Left renal pelvis (tissue), 4 donors: ENCODE measurements at regions not wholly inside any gene's neighbourhood (a gene's known extent, or its start where the extent isn't known, plus 50 kb on each side); places are given as distances from the start of the nearest gene placed in this dataset.
"Not testable (repeated sequence)": the region's sequence is repeated elsewhere in the genome, so short reads cannot be mapped to it uniquely, and the experiment has no call there.

Experiments
- DNase-seq, 4 donors: peaks; one replicate each; pipeline ENCODE4 v3.0.0-alpha.2; 2013; ENCODE audit warnings: low read depth in 4 of 4, low spot score in 3 of 4

GRCh38 chr4:126192506-126192905 lies 877.8 kb downstream of the FAT4 start:
- no peak for DNase-seq

DNA sequence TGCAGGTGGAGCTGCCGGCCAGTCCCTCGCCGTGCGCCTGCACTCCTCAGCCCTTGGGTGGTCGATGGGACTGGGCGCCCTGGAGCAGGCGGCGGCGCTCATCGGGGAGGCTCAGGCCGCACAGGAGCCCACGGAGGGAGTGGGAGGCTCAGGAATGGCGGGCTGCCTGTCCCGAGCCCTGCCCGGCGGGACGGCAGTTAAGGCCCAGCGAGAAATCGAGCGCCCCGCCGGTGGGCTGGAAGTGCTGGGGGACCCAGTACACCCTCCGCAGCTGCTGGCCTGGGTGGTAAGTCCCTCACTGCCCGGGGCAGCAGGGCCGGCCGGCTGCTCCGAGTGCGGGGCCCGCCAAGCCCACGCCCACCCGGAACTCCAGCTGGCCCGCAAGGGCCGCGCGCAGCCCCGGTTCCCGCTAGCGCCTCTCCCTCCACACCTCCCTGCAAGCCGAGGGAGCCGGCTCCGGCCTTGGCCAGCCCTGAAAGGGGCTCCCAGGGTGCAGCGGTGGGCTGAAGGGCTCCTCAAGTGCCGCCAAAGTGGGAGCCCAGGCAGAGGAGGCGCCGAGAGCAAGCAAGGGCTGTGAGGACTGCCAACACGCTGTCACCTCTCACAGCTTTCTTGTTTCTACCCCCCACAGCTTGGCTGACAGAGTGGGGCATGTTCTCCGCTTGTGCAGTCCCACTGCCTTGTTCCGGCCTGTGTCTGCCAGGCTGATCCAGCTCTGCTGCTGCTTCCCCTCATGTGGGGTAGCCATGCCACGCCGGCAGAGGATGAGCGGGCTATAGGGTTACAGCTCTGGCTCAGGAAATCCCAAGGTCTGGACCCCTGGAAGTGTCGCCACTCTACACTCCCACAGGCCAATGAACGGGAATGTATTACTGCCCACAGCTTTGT lies 886.7 kb downstream of the FAT4 start:
- DNase-seq: not testable (repeated sequence)

GRCh38 chr4:126202226-126202625 lies 887.5 kb downstream of the FAT4 start:
- DNase-seq: no peak

DNA sequence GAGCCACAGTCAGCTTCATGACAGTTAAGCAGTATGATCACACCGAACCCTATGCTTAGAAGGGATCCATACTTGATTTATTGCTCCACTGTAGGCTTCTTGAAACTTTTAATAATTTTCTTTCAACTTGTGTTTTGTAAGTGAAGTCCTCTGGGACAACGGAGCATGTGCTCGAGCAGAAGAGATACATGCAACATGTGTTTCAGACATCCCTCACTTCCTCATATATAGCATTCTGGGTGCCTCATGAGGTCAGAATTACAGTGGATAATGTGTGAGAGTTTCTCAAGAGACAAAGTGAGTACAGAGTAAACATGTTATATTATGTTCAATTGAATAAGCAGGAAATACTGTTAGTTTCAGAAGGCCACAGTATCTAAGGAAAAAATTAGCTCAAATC lies 893.2 kb downstream of the FAT4 start:
- no peak for DNase-seq

GRCh38 chr4:126209147-126209546 lies 894.4 kb downstream of the FAT4 start:
- no peak for DNase-seq

- DNase-seq: no peak
These were observed 899.2 kb downstream of the FAT4 start for GRCh38 chr4:126213996-126214395.

DNA sequence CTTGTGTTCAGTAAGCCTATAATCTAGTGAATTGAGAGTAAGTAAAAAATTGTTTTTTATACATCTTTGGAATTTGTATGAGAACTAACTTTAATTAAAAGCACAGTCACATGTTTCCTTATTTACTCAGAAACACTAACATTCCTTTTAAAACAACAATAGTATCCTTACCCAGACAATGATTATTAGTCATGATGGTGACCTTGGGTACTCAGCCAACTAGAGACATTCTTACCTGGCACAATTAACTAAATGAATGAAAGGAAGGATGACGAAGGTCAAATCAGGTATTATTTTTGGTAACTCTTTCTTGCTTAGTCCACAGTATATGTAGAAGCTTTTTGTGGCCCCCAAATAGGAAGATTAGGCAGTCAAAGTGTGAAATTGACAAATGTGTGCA lies 901.0 kb downstream of the FAT4 start:
- DNase-seq: no peak

- DNase-seq: no peak
These were observed 901.9 kb downstream of the FAT4 start for GRCh38 chr4:126216611-126217010.

GRCh38 chr4:126221282-126221681 lies 906.5 kb downstream of the FAT4 start:
- DNase-seq: no peak

- DNase-seq: no peak
These were observed 907.1 kb downstream of the FAT4 start for GRCh38 chr4:126221717-126222340.

DNA sequence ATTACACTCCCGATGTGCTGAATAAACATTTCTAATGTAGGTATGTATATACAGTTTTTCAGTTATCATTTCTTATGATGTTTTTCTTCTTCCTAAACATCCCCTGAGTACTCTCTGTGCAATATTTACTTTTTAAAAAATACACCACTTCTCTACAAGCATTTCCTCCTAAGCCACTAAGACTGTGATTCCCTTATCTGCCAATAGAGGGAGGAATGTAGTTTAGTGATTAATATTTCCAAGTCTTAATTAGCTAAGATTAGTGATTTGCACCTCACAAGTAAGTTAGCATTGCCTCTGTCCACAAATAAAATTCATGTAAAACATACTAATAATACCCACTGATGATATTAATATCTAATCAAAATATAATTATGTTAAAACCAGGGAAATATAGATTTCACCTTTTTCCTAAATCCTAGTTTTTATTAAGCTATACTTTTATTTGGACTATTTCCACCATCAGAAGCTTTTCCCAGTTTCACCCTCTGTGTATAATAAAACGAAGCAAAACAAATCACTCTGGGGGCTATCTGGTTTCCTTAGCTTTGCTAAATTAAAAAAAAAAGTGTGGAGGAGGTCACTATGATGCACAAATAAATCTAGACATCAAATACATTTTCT lies 909.1 kb downstream of the FAT4 start:
- no peak for DNase-seq

- no peak for DNase-seq
These were observed 912.7 kb downstream of the FAT4 start for GRCh38 chr4:126227428-126227827.

DNA sequence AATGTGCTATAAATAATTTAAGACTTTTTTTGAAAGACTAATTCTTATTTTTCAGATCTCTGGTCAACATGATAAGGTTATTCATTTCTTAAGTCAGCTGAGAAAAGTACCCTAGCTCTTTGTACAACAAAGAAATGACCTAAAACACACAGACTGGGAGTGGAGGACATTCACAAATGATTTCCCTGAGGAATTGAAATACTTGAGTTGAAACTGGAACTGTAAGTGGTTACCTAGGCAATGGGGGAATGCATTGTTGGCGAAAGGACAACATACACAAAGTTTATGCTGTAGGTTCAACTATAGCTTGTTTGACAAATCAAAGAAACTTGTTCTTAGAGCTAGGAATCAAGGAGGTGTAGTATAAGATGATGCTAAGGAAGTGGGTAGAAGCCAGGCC lies 915.5 kb downstream of the FAT4 start:
- no peak for DNase-seq

- no peak for DNase-seq
These were observed 918.7 kb downstream of the FAT4 start for GRCh38 chr4:126233483-126233882.

GRCh38 chr4:126238013-126238412 lies 923.3 kb downstream of the FAT4 start:
- DNase-seq: no peak

- DNase-seq: no peak
These were observed 926.9 kb downstream of the FAT4 start for GRCh38 chr4:126241634-126242033.

DNA sequence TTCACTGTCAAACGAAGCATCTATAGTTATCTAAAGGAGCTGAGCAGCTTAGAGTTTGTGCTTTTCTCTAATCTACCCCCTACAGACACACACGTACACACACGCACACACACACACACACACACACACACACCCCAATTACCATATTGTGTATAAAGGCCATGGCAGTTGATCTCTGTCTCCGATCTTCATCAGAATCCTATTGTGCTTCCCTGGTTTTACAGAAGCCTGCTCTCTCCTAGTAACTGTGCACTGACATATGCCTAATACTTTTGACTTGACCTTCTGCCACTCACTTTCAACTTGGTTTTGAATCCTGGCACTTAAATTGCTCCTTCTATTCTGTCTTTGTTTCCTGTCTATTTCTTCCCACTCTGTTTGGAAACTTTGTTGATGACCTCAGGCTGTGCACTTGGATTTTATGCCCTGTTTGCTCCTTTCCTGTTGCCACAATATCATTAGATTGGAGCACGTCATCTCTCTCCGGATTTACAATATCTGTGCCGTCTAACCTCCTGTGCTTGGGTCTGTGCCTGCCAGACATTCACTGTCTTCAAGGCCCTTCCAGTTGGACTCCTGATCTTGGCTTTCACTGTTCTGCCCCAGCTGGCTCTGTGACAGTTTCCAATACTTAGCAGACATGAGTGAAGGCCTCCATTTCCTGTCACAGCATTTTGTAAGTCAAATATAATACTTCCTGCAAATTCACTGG lies 928.1 kb downstream of the FAT4 start:
- no peak for DNase-seq

GRCh38 chr4:126247409-126247808 lies 932.7 kb downstream of the FAT4 start:
- DNase-seq: no peak

GRCh38 chr4:126250006-126250405 lies 935.3 kb downstream of the FAT4 start:
- DNase-seq: no peak

- no peak for DNase-seq
These were observed 936.4 kb downstream of the FAT4 start for GRCh38 chr4:126251169-126251568.

- DNase-seq: no peak
These were observed 947.9 kb downstream of the FAT4 start for GRCh38 chr4:126262665-126263064.
